NB4 (cell line): ENCODE measurements at regions not wholly inside any gene's neighbourhood (a gene's known extent, or its start where the extent isn't known, plus 50 kb on each side); places are given as distances from the start of the nearest gene placed in this dataset.

Source experiments
- CTCF ChIP-seq: IDR thresholded peaks from one replicate; pipeline ENCODE4 v1.5.1; 2012; ENCODE audit warnings: low read depth, low read length
- POLR2A ChIP-seq: IDR thresholded peaks from 2 replicates; pipeline ENCODE4 v1.6.1; 2011; ENCODE audit warnings: mild to moderate bottlenecking; ENCODE audit not compliant: insufficient read length; ENCODE audit errors: extremely low read depth

- TF ChIP-seq CTCF (no peak), POLR2A (no peak)
These were observed 264.2 kb upstream of the TFAP2D start for GRCh38 chr6:50449128-50449527.
